Ectodermal cell (in vitro differentiated cells): ENCODE measurements at regions not wholly inside any gene's neighbourhood (a gene's known extent, or its start where the extent isn't known, plus 50 kb on each side); places are given as distances from the start of the nearest gene placed in this dataset.

Experiments used
- H3K27ac ChIP-seq: 2 replicates; pipeline ENCODE4 v1.7.0; 2013; ENCODE audit warnings: mild to moderate bottlenecking, low read depth, low read length; ENCODE audit not compliant: insufficient read depth, poor library complexity, severe bottlenecking
- H3K27me3 ChIP-seq: 2 replicates; pipeline ENCODE4 v1.7.0; 2013; ENCODE audit warnings: mild to moderate bottlenecking, low read length; ENCODE audit not compliant: insufficient read depth, control insufficient read depth, poor library complexity, severe bottlenecking
- H3K36me3 ChIP-seq: one replicate; pipeline ENCODE4 v1.7.0; 2013; ENCODE audit warnings: low read length; ENCODE audit not compliant: control insufficient read depth, insufficient read depth
- H3K4me1 ChIP-seq: one replicate; pipeline ENCODE4 v1.7.0; 2013; ENCODE audit warnings: low read length; ENCODE audit not compliant: control insufficient read depth, insufficient read depth
- H3K4me3 ChIP-seq: 2 replicates; pipeline ENCODE4 v1.7.0; 2013; ENCODE audit warnings: low read depth, low read length, control low read depth; ENCODE audit not compliant: insufficient read depth
- H3K9me3 ChIP-seq: 2 replicates; pipeline ENCODE4 v1.7.0; 2013; ENCODE audit warnings: mild to moderate bottlenecking, low read length, moderate library complexity; ENCODE audit not compliant: control insufficient read depth
- WGBS, 2 experiments: methylation state at CpG; one replicate each; pipeline ENCODE4 v1.1.7; 2013; ENCODE audit warnings: missing lambda C conversion rate in 2 of 2; 5-methylcytosine and 5-hydroxymethylcytosine counted together

DNA sequence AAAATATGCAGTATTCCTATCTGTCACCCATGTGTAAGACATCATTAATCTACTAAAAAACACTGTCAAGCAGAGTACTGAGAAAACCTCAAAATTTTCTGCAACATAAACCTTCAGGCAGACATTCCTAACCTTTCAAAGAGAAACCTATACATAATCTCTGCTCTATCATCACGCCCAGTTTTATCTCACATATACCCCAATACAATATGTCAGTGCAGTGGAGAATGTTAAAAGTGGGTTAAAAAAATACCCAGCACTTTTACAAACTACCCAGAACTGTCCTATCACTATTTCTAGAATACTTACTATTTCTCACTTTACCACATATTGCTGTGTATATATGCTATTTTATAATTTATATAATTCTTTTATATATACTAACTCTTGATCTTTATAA lies 922.0 kb upstream of the SORCS1 start:
- peaks cover 8% of the 10 kb centered on the region for H3K4me1 ChIP-seq
- WGBS, 2 experiments: 87% methylated on average over 1 of the region's 1 CpG; no CpG with 5 or more reads in 1 of the 2 experiments

DNA sequence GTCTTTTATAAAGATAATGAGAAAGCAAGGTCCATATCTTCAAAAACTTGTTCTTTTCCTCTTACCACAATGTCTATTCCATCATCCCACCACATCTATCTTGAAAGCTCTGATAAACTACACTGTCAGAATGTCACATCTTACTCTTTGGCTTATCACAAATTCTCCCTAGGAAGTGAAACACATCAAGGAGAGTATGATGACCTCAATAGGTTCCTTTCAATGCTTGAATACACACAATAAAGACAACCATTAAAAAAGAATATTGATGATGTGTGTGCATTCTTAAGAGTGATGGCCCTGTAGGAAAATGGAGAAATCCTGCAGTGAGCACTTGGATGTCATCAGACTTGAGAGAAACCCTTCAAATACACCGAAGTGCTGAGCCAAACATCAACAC lies 918.1 kb upstream of the SORCS1 start:
- Histone ChIP-seq H3K36me3 (no peaks in the 10 kb centered on the region), H3K9me3 (no peaks in the 10 kb centered on the region), H3K27me3 (no peaks in the 10 kb centered on the region), H3K4me3 (no peak overlapping the region), H3K27ac (no peak overlapping the region), H3K4me1 (peaks cover 8% of the 10 kb centered on the region)
- WGBS, 2 experiments: 81 to 100% methylated on average over 1 of the region's 1 CpG

More for the DNA sequence above, 922.0 kb upstream of the SORCS1 start:
- Histone ChIP-seq H3K36me3 (no peaks in the 10 kb centered on the region), H3K27ac (no peak overlapping the region), H3K27me3 (no peaks in the 10 kb centered on the region), H3K9me3 (no peaks in the 10 kb centered on the region), H3K4me3 (no peak overlapping the region)

DNA sequence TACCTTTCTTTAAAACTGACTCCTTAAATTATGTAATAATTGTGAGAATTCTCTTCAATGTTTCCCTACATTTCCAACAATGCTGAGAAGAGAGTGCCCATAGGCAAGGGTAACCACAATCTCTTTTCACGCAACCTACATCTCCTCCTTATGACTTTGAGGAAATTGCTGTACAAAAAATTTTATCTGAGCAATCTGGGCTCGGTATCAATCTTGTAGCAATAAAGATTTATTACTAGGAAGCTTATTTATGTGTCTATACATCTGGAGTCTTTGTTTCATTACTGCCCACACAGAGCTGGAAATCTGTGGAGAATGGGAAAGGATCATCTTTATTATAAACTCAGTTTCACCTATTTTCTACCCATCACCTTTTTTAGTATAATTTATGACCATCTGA lies 913.8 kb upstream of the SORCS1 start:
- Histone ChIP-seq H3K27ac (no peak overlapping the region), H3K4me1 (no peaks in the 10 kb centered on the region), H3K9me3 (no peaks in the 10 kb centered on the region), H3K4me3 (no peak overlapping the region), H3K36me3 (no peaks in the 10 kb centered on the region), H3K27me3 (no peaks in the 10 kb centered on the region)
- WGBS, 2 experiments: 90 to 92% methylated on average over 1 to 2 of the region's 2 CpGs

- 98% methylated on average over 3 of the region's 3 CpGs for WGBS, 2 experiments
- no peak overlapping the region for H3K27ac ChIP-seq
- H3K36me3 ChIP-seq: no peaks in the 10 kb centered on the region
- H3K4me3 ChIP-seq: no peak overlapping the region
- no peaks in the 10 kb centered on the region for H3K9me3 ChIP-seq
- H3K27me3 ChIP-seq: no peaks in the 10 kb centered on the region
- H3K4me1 ChIP-seq: no peaks in the 10 kb centered on the region
Observed at GRCh38 chr10:108072466-108072865, 908.0 kb upstream of the SORCS1 start.

DNA sequence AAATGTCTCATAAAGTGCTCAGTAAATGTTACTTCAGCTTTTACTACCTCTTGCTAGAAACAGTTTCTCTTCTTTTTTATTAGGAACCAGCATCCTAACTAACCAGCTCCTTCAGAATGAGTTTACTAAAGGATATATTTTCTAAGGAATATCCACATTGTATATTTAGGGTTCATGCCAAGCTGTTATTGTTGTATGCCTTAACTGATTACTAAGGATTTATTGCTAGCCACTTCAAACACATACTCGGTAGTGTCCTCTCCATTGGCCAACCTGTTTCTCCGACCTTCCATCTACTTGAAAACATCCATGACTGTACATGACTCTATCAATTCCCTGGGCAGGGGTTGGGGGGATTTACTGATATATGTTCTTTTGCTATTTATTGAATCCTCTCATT lies 906.3 kb upstream of the SORCS1 start:
- Histone ChIP-seq H3K4me1 (no peaks in the 10 kb centered on the region), H3K27me3 (no peaks in the 10 kb centered on the region), H3K4me3 (no peak overlapping the region), H3K36me3 (no peaks in the 10 kb centered on the region), H3K27ac (no peak overlapping the region), H3K9me3 (no peaks in the 10 kb centered on the region)
- 88 to 94% methylated on average over 2 of the region's 2 CpGs for WGBS, 2 experiments

- Histone ChIP-seq H3K27ac (no peak overlapping the region), H3K36me3 (no peaks in the 10 kb centered on the region), H3K4me1 (no peaks in the 10 kb centered on the region), H3K4me3 (no peak overlapping the region), H3K27me3 (no peaks in the 10 kb centered on the region), H3K9me3 (no peaks in the 10 kb centered on the region)
- 100% methylated on average over 1 of the region's 1 CpG for WGBS, 2 experiments
Observed at GRCh38 chr10:108069096-108069495, 904.6 kb upstream of the SORCS1 start.

GRCh38 chr10:108064746-108065260 lies 900.3 kb upstream of the SORCS1 start:
- Histone ChIP-seq H3K4me3 (no peak overlapping the region), H3K36me3 (no peaks in the 10 kb centered on the region), H3K4me1 (no peaks in the 10 kb centered on the region), H3K27ac (no peak overlapping the region), H3K27me3 (no peaks in the 10 kb centered on the region), H3K9me3 (no peaks in the 10 kb centered on the region)

DNA sequence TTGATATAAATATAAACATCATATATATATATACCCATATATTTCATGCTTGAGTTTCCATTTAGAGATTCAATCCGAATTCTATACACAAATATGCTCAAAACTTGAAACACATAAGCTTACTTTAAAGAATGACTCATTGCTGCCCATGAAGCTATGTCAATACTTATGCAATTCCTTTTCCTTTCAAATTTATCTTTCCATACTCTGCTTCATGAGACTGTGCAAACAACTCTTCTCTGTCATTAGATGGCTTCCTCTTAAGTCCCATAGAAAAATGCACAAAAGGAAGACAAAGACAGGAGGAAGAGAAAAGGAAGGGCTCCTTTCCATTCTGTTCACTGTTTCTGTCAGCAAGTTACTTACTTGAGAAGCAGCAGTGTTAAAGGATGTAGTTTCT lies 895.7 kb upstream of the SORCS1 start:
- no peaks in the 10 kb centered on the region for H3K36me3 ChIP-seq
- H3K27me3 ChIP-seq: no peaks in the 10 kb centered on the region
- H3K4me1 ChIP-seq: no peaks in the 10 kb centered on the region
- no peak overlapping the region for H3K27ac ChIP-seq
- no peaks in the 10 kb centered on the region for H3K9me3 ChIP-seq
- 87 to 98% methylated on average over 1 of the region's 1 CpG for WGBS, 2 experiments
- H3K4me3 ChIP-seq: no peak overlapping the region

- Histone ChIP-seq H3K36me3 (no peaks in the 10 kb centered on the region), H3K27me3 (no peaks in the 10 kb centered on the region), H3K4me3 (no peak overlapping the region), H3K9me3 (no peaks in the 10 kb centered on the region), H3K27ac (no peak overlapping the region), H3K4me1 (no peaks in the 10 kb centered on the region)
- WGBS, 2 experiments: 89 to 92% methylated on average over 1 of the region's 1 CpG
Observed at GRCh38 chr10:108055506-108055905, 891.0 kb upstream of the SORCS1 start.

DNA sequence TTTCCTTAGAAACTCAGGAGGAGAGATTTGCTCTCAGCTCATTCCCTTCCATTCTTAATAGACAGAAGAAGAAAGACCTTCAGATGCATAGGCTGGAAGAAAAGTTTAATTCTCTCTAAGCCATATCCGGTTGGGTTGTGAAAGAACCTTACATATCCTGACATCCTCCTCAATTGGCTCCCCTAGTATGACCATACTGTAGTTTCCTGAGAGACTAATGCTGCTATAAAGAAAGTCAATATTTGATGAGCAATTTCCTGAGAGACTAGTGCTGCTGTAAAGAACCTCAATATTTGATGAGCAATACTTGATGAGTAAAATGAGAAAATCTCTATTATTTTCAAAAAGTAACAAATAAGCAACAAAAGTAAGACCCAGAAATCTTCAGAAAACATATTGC lies 888.5 kb upstream of the SORCS1 start:
- H3K4me3 ChIP-seq: no peak overlapping the region
- H3K9me3 ChIP-seq: no peaks in the 10 kb centered on the region
- 60 to 88% methylated on average over 1 of the region's 1 CpG for WGBS, 2 experiments
- H3K27me3 ChIP-seq: no peaks in the 10 kb centered on the region
- H3K36me3 ChIP-seq: no peaks in the 10 kb centered on the region
- no peaks in the 10 kb centered on the region for H3K4me1 ChIP-seq
- H3K27ac ChIP-seq: no peak overlapping the region

DNA sequence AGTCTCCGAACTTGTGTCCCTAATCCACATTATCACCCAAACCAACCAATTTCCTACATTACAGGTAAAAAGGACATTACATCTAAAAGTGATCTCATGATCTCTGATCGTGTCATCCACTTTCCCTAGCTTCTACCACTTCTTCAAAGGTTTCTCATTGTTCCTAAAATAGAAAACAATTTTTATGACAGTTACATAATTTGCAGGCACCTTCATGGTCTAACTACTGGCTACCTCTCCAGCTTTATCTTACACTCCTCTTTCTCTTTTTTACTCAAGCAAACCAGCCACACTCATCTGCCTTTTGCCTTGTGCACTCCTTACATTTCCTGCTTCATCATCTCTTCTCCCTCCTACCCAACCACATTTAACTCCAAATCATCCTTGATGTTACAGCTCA lies 886.7 kb upstream of the SORCS1 start:
- Histone ChIP-seq H3K27ac (no peak overlapping the region), H3K36me3 (no peaks in the 10 kb centered on the region), H3K4me3 (no peak overlapping the region), H3K4me1 (no peaks in the 10 kb centered on the region), H3K9me3 (no peaks in the 10 kb centered on the region), H3K27me3 (no peaks in the 10 kb centered on the region)
- 93 to 98% methylated on average over 2 of the region's 2 CpGs for WGBS, 2 experiments
